DND-41 (cell line): ENCODE measurements at regions not wholly inside any gene's neighbourhood (a gene's known extent, or its start where the extent isn't known, plus 50 kb on each side); places are given as distances from the start of the nearest gene placed in this dataset.

ENCODE experiments used
- EZH2 ChIP-seq: IDR thresholded peaks from 3 replicates; pipeline ENCODE4 v1.6.1; 2012; ENCODE audit warnings: borderline replicate concordance, low read depth, mild to moderate bottlenecking, moderate library complexity, low read length, inconsistent platforms; ENCODE audit not compliant: severe bottlenecking
- TF ChIP-seq, protein P1 (sequence below): IDR thresholded peaks from 2 replicates; pipeline ENCODE4 v1.5.1; 2012; ENCODE audit warnings: borderline replicate concordance, low read length, moderate library complexity, mild to moderate bottlenecking; ENCODE audit not compliant: poor library complexity, severe bottlenecking; ENCODE audit errors: extremely low read depth

- TF ChIP-seq, protein P1, sequence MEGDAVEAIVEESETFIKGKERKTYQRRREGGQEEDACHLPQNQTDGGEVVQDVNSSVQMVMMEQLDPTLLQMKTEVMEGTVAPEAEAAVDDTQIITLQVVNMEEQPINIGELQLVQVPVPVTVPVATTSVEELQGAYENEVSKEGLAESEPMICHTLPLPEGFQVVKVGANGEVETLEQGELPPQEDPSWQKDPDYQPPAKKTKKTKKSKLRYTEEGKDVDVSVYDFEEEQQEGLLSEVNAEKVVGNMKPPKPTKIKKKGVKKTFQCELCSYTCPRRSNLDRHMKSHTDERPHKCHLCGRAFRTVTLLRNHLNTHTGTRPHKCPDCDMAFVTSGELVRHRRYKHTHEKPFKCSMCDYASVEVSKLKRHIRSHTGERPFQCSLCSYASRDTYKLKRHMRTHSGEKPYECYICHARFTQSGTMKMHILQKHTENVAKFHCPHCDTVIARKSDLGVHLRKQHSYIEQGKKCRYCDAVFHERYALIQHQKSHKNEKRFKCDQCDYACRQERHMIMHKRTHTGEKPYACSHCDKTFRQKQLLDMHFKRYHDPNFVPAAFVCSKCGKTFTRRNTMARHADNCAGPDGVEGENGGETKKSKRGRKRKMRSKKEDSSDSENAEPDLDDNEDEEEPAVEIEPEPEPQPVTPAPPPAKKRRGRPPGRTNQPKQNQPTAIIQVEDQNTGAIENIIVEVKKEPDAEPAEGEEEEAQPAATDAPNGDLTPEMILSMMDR = no peak
- no peak for TF ChIP-seq EZH2
Observed at GRCh38 chrX:20681683-20682082, 415.0 kb upstream of the RPS6KA3 start.
